ENCODE measurements at regions not wholly inside any gene's neighbourhood (a gene's known extent, or its start where the extent isn't known, plus 50 kb on each side); places are given as distances from the start of the nearest gene placed in this dataset.

GRCh38 chr13:31530922-31531321, 208.4 kb upstream of the RXFP2 start:
- TF ChIP-seq POLR2AphosphoS5 (IDR thresholded peaks at IDR 0.05; ENCODE audit: low read depth, low read length) (no peak), POLR2A (IDR thresholded peaks at IDR 0.05; ENCODE audit: low read depth, low read length) (no peak)

Data from GM12892 (cell line).